Stimulated activated CD4-positive, alpha-beta T cell treated with anti-CD3 and anti-CD28 coated beads, Interleukin-4, amount 100 ng/mL, for 1 hour (primary cell): ENCODE measurements at regions not wholly inside any gene's neighbourhood (a gene's known extent, or its start where the extent isn't known, plus 50 kb on each side); places are given as distances from the start of the nearest gene placed in this dataset.

Experiments
- DNase-seq: peaks from one replicate; pipeline ENCODE4 v3.0.0-alpha.2; 2020

DNA sequence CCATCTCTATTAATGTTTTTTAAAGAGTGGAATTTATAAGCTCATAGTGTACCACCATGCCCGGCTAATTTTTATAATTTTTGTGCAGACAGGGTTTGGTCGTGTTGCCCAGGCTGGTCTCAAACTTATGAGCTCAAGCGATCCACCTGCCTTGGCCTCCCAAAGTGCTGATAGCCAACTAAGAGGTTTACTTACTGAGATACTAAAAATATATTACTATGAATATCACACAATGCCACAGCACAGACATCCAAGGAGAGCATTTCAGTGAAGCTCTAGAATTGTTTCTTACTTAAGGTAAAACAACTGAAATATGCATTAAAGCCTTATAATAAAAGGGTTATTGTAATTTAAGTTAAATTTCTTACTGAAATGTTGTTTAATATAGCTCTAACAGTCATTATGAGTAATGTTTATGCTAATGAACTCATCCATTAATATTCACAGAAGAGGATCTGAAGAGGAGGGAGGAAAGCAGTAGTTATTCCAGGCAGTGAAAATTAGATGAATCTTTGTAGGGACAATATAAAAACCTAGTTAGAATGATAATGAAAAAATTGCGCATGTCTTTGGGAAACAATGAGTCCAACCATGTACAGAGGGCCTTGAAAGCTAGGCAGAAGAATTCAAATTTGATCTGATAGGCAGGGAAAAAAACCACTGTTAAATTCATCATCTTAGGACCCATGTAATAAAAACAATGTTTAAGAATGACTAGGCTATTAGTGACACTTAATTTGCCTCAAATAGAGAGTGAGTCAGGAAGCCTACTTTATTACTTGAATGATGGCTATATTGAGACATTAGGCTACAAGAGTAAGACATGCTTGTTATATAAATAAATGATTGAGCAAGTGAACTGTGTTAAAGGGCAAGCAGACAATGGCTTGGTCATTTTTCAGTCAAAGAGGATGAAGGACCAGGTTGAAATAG is 99.2 kb downstream of the SLC41A2 start:
- no peak for DNase-seq

DNA sequence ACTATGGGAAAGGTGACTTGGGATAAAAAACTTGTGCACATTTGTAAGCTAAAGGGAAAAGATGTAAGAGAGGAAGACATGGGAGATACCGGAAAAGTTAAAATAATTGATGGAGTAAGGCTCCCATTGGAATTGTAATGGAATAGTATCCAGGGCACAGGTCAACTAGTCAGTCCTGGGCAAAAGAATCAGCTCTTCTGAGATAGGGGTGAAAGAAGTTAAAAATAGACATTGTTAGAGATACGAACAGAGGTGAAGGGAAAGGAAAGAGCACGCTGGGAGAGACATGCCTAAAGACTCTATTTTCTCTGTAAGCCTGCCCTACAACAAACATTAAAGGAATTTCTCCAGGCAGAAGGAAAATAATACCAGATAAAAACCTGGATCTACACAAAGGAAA is 101.6 kb downstream of the SLC41A2 start:
- DNase-seq, result no peak

DNA sequence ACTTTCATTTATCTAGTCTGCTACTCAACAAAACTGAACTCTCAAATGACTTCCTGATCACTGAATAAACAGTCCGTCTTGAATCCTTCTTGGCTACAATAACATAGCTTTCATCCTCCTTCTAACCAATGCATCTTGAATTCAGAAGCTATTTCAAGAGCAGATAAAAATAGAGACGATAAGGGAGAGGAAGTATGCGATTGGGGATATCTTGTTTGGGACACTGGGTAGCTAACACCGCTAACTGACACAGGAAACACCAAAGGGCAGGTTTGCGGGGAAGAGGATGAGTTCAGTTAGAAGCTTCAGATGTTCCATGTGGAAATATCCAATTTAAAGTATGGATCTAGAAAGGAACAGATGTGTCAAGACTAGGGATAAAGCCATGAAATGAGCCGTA is 102.5 kb downstream of the SLC41A2 start:
- DNase-seq, result no peak

DNA sequence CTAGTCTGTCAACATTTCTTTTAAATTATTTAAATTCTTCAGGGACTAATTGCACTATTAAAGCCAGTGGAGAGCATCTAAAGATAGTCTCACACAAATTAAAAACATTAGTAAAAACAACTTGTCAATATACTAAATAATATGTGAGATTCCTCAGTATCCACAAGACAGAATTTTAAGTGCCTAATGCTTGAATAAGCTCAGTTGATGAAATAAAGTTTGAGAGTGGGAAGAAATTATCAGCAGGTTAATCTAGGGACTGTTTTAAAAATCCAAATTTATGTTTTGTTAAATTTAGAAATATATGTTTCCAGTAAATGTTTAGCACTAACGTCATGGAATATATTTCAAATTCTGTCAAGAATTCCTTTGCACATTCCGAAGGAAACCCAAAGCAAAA is 105.2 kb downstream of the SLC41A2 start:
- DNase-seq, result no peak

DNA sequence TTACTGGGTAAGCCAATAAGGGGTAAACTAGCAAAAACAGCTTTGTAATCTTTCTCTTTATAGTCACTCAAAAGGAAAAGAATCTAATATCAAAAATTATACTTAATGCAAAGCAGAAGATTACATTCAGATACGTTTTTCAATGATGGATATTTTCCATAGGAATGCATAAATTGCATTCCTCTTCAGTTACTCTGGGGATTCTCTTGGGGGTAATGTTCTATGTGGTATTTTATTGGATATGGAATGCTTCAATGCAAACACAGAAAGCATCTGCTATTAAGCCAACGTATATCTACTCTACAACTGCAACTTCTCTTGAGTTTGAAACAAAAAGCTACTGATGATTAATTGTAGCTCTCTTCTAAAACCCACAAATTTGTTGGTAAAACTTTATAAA is 106.0 kb downstream of the SLC41A2 start:
- no peak for DNase-seq

DNA sequence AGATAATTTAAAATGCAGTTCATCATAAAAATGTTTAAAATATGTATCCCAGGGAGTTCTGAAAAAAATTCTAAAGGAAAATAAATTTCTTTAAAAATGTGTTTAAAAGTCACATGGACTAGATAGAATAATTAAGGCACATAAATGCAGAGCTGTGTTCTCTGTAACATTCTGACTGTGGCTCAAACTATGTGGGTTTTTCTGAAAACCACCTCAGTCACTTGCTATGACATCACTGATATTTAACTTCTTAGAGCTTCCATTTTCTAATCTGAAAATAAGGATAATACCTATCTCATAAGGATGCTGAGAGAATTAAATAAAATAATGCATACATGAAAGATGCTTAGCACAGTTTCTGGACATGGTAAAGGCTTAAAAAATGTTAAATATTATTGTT is 107.3 kb downstream of the SLC41A2 start:
- no peak for DNase-seq

DNA sequence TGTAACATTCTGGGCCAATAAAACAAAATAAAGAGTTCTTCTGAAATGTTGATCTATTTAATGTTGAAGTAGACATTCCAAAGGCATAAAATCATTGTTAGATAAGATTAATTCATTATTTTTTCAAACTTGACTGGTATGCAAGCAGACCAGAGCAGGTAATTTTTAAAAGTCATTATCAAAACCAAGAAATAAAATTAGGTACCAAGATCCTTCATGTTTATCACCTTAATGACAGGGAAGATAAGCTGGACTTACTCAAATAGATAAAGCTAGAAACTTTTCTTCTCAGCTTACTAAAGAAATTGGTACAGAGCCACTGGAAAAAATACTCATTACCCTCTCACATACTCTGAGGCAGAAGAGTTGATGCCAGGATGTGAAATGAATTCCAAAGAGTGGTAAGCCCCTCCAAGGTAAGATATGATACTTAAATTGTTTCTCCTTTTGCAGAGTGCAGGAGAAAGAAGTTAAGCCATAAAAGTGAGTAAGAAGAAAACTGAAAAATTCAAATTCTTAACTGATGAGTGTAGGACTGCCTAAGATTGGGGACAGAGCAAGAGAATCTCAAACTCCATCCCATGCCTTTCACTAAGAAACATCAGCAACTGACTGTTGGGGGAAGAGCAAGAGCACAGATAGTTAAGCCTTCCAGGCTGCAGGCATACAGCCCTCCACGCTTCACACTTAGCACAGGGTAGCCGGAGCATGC is 111.9 kb downstream of the SLC41A2 start:
- DNase-seq, result no peak

DNA sequence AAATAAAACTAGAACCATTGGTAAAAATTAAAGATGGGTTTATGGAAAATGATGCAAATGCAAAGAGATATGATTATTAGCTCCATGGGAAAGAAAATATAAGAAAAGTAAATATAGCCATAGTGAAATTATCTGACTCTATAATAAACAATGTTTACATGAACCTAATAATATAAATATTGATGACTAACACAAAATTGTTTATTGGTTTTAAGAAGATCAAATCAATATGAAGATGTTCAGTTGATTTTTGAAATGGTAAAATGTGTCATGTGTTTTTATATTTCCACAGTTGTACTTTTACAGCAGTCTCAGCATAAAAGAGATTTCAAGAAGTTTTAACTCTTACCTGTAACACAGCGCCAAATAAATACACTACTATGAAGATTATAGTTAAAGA is 114.0 kb downstream of the SLC41A2 start:
- DNase-seq, result no peak

DNA sequence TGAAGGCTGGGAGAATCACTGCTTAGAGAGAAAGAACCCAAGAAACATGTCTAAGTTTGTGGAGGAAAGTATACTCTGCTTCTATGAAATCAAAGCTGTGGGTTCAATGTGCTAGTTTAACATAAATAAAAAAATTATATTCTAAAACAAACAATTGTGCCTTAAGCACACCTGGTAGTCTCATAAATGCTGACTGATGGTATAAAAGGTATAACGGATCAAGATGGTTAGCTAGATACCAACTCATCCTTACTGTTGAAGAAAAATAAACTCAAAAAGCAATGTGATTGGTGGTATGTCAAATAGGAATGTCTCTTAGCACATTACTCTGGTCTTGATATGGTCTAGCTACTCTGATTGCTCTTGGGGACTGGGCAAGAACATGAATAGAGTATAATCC is 117.8 kb downstream of the SLC41A2 start:
- DNase-seq, result no peak

DNA sequence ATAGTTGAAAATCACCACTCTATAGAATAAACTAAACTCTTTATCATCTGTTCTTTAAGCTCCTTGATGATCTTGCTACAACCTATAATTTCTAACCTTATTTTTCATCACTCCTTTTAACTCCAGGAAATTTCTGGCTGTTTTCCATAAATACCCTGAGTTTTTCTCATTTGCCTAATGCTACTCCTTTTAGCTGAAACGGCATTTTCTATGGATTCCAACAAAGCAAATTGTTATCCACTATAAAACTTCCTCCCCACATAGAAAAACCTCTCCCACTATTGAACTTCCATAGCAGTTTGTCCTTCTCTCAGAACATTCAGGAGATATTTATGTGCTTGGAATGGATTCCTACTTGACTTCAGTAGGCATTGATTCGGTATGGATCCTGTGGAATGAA is 122.8 kb downstream of the SLC41A2 start:
- no peak for DNase-seq

DNA sequence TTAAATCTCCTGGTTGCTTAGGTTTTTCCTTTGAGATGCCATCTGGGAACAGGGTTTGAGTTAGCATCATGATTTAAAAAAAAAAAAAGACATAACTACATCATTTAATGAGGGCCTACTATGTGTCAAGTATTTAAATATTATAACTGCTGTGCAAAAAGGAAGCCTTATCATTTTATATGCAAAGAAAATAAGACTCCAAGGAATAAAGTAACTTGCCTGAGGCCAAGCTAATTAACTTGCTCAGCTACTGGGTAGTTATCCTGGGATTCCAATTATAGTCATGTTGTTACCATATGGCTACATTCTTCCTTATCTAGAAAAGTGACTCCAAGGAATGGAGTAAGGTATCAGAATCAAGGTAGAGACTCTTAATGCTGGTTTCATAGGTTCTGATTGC is 123.5 kb downstream of the SLC41A2 start:
- DNase-seq, result no peak

DNA sequence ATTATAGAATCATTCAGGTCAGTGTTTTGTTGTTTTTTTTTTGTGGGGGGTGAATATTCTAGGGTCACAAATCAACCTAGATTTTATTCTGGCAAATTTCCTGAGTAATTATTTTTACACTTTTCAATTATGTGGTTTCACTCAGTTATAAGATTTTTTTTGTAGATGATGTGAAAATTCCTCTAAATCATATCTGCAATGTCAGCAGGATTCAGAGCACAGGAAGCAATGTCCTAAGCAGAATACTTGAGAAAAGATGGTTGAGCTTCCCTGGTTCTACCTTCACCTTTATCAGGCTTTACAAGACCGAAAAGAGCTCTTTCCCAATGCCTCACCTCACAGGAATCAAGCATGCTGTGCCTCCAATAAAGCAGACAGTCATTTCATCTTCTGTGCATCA is 124.3 kb downstream of the SLC41A2 start:
- DNase-seq, result no peak

DNA sequence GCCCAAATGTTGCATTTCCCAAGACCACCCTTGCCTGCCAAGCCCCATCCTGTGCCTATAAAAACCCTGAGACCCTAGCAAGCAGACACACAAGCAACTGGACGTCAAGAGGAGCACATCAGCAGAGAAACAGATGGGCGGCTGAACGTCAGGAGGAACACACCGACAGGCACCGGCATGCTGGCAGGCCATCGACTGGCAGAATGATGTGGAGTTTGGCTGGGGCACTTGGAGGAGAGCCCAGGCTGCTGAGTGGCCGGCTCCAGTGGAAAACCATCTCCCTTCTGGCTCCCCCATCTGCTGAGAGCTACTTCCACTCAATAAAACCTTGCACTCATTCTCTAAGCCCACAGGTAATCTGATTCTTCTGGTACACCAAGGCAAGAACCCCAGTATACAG is 130.1 kb downstream of the SLC41A2 start:
- DNase-seq, result no peak

DNA sequence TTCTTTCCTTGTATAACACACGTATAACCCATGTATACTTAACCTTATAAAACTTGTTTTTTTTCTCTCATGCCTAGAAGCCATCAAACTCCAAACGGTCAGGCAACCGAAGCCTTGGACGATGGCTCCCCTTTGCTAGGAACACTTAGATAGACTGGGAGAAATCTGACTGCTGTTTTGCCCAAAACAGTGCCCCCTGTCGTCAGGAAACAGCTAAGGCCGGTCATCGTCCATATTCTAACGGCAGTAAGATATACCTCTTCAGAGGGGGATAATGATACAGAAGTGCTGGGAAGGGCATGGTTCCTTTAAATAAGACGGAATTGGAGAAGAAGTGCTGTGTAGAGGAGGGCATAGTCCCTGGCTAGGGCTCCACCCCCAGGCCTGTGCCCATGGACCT is 130.5 kb downstream of the SLC41A2 start:
- no peak for DNase-seq

DNA sequence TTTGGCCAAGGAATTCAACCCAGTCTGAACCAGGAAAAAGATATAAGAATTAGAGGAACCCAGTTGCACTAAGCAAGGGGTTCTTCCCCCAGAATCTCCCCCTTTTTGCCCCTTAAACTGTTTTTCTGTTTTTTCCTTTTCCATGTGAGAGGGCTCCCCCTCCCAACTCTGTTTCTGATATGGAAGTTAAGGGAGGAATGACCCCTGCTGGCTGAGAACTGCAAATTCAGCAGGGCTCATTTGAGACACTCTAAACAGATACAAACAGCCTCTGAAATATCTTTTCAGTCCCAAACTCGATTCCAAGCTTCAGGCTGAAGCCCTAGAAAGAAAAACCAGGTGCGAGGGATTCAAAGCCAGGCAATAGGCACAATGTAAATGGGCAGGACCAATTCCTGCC is 132.7 kb downstream of the SLC41A2 start:
- DNase-seq, result no peak

DNA sequence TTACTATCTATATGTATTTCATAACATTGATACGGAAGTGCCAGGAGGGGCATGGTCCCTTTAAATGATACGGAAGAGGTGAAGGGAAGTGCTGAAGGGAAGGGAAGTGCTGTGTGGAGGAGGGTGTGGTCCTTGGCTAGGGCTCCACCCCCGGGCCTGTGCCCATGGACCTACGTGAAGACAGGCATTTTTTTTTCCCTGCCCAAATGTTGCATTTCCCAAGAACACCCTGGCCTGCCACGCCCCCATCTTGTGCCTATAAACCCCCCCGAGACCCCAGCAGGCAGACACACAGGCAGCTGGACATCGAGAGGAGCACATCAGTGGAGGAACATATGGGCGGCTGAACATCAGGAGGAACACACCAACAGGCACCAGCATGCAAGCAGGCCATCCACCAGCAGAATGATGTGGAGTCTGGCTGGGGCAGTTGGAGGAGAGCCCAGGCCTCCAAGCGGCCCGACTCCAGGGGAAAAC is 134.1 kb downstream of the SLC41A2 start:
- no peak for DNase-seq

DNA sequence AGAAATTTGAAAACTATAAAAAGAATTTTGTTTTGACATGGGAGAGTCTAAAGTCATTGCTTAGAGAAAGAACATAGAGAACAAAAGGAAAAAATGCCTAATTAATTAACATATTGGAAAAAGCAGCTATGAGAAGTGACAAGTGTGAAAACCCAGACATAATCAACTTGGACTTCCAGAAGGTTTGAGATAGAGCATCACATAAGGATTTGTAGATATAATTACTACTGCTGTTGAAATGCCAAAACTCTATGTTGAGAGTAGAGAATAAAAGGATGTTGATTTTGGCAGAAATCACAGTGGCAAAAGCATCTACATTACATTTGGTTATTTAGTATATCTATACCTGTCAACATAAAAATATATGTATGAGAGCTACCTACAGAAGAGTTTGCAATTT is 135.1 kb downstream of the SLC41A2 start:
- DNase-seq, result no peak

DNA sequence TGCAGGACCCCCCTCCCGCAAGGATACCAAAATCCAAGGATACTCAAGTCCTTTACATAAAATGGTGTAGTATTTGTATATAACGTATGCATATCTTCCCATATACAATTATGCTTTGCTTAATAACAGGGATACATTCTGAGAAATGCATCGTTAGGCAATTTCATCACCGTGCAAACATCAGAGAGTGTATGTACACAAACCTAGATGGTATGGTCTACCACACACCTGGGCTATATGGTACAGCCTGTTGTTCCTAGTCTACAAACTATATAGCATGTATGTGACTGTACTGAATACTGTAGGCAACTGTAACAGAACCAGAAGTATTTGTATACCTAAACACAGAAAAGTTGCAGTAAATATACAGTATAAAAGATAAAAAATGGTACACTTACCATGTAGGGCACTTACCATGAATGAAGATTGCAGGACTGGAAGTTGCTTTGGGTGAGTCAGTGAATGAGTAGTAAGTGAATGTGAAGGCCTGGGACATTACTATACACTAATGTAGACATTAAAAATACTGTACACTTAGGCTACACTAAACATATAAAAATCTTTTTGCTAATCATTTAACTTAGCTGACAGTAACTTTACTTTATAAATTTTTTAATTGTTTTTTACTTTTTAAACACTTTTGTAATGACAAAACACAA is 141.1 kb downstream of the SLC41A2 start:
- no peak for DNase-seq

DNA sequence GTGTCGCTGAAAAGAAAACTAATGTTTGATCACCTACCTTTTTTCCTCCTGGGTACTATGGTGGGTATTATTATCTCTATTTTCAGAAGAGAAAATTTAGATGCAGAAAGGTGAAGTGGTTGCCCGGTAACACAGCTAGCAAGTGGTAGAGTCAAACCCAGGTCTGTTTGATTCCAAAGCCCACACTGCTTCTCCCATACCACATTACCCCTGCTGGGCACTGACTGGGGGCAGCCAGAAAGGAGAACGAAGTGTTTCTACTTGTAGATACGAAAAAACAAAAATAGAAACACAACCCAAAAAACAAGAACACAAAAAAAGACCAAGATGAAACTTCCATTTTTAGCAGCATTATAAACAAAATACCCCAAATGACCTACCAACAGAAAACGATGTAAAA is 142.2 kb downstream of the SLC41A2 start:
- no peak for DNase-seq

DNA sequence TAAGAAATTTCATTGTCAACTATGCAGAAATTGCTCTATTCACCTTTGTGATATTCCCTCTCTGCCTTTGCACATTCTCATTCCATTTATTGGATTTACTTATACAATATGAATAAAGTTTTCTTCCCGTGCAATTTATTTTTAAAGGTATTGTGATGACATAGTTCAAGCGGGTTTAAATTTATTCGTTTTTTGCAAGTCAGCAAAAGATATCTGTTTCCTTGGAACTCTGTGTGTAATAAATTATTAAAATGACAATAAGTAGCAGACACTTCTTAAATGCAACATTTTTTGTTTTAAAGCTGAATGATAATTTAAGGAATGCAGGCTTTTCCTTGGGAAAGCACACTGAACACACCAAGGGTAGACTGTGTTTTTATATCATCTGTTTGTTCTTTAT is 143.1 kb downstream of the SLC41A2 start:
- DNase-seq, result no peak
